Neural cell (in vitro differentiated cells): ENCODE measurements at regions not wholly inside any gene's neighbourhood (a gene's known extent, or its start where the extent isn't known, plus 50 kb on each side); places are given as distances from the start of the nearest gene placed in this dataset.

Source experiments
- MXI1 ChIP-seq: fragments of 450-650 bp; conservative IDR thresholded peaks from 2 replicates; pipeline ENCODE4 v1.6.1; 2014; ENCODE audit warnings: antibody characterized with exemption, mild to moderate bottlenecking; ENCODE audit not compliant: poor library complexity, severe bottlenecking
- POLR2AphosphoS5 ChIP-seq: IDR thresholded peaks from 2 replicates; pipeline ENCODE4 v1.6.1; 2012
- RAD21 ChIP-seq: fragments of 450-650 bp; conservative IDR thresholded peaks from 2 replicates; pipeline ENCODE4 v1.6.1; 2014; ENCODE audit warnings: antibody characterized with exemption, mild to moderate bottlenecking, moderate library complexity
- TF ChIP-seq, protein P1 (sequence below): fragments of 450-650 bp; IDR thresholded peaks from 2 replicates; pipeline ENCODE4 v1.5.1; 2014; ENCODE audit warnings: antibody characterized with exemption, mild to moderate bottlenecking, moderate library complexity; ENCODE audit not compliant: poor library complexity, severe bottlenecking

DNA sequence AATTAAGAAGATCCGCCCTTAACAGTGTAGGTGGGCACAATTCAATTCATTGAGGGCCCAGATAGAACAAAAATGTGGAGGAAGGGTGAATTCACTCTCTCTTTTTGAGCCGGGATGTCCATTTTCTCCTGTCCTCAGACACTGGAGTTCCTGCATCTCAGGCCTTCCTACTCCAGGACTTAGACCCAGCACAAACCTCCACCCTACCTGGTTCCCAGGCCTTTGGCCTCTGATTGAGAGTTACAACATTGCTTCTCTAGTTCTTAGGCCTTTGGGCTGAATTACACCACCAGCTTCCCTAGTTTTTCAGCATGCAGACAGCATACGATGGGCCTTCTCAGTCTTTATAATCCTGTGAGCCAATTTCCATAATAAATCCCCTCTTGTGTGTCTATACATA, 87.8 kb upstream of the TMEM17 start:
- TF ChIP-seq, protein P1, sequence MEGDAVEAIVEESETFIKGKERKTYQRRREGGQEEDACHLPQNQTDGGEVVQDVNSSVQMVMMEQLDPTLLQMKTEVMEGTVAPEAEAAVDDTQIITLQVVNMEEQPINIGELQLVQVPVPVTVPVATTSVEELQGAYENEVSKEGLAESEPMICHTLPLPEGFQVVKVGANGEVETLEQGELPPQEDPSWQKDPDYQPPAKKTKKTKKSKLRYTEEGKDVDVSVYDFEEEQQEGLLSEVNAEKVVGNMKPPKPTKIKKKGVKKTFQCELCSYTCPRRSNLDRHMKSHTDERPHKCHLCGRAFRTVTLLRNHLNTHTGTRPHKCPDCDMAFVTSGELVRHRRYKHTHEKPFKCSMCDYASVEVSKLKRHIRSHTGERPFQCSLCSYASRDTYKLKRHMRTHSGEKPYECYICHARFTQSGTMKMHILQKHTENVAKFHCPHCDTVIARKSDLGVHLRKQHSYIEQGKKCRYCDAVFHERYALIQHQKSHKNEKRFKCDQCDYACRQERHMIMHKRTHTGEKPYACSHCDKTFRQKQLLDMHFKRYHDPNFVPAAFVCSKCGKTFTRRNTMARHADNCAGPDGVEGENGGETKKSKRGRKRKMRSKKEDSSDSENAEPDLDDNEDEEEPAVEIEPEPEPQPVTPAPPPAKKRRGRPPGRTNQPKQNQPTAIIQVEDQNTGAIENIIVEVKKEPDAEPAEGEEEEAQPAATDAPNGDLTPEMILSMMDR: no peak
- TF ChIP-seq RAD21 (no peak), MXI1 (no peak), POLR2AphosphoS5 (no peak)
